K562 (cell line): ENCODE measurements at regions not wholly inside any gene's neighbourhood (a gene's known extent, or its start where the extent isn't known, plus 50 kb on each side); places are given as distances from the start of the nearest gene placed in this dataset.

Source experiments
- ATAC-seq: fragments of 200-7000 bp; cut with Tn5 transposase; 3 replicates; pipeline ENCODE4 v1.9.1; 2020; ENCODE audit warnings: moderate library complexity
- BruUV-seq: library from RNA; stranded (reverse); fragments of 400-500 nt; replicated peaks from 2 replicates; lab custom pipeline; 2021; lab: Mats Ljungman, UMichigan
- CTCF ChIA-PET: fragments of 300-600 bp; formaldehyde crosslinking; extraction: SDS; loops from one replicate; lab custom pipeline; 2021; ENCODE audit warnings: low intra/inter-chr PET ratio; lab: Yijun Ruan, JAX
- POLR2A ChIA-PET: fragments of 300-600, 350-650 bp; sonication (Branson Sonifier 250); formaldehyde crosslinking; extraction: SDS; loops from one replicate; lab custom pipeline; 2021; ENCODE audit warnings: antibody characterized with exemption, inconsistent platforms; lab: Yijun Ruan, JAX
- DNase-seq, 4 experiments: peaks; one replicate each; pipeline versions ENCODE4 v3.0.0 to v3.0.0-alpha.2; 2011 to 2018; ENCODE audit warnings: low spot score in 3 of 4, mixed read lengths in 3 of 4; ENCODE audit errors: extremely low read depth in 1 of 4
- FAIRE-seq: peaks from 2 replicates; lab custom pipeline; 2011; peaks lifted over from hg19 to GRCh38; lab: Jason Lieb, UNC
- H2AFZ ChIP-seq: 2 replicates; pipeline ENCODE4 v1.6.0; 2011; ENCODE audit warnings: low read depth, low read length, control low read depth, inconsistent platforms
- H3K27ac ChIP-seq: fragments of 200-600 bp; 3 replicates; pipeline ENCODE4 v1.8.0; 2011; ENCODE audit warnings: low read depth, mild to moderate bottlenecking, control low read depth, inconsistent platforms, low read length, moderate library complexity, mixed read lengths; ENCODE audit errors: extremely low read depth
- H3K27me3 ChIP-seq, 2 experiments: fragments of 300-600 bp in 1 of 2; 2 replicates in 1 of 2; 3 replicates in 1 of 2; pipeline versions ENCODE4 v1.6.0 to v1.8.0; 2011; ENCODE audit warnings: inconsistent platforms in 2 of 2, low read length in 2 of 2, mild to moderate bottlenecking in 1 of 2, mixed read lengths in 1 of 2, moderate library complexity in 1 of 2; ENCODE audit not compliant: control insufficient read depth in 2 of 2, insufficient read depth in 2 of 2
- H3K36me3 ChIP-seq: fragments of 300-600 bp; 3 replicates; pipeline ENCODE4 v1.8.0; 2011; ENCODE audit warnings: mild to moderate bottlenecking, low read length, inconsistent platforms; ENCODE audit not compliant: control insufficient read depth, insufficient read depth
- H3K4me1 ChIP-seq, 2 experiments: fragments of 200-600 bp in 1 of 2; replicated peaks in 1 of 2; 2 replicates in 1 of 2; 3 replicates in 1 of 2; pipeline versions ENCODE4 v1.5.1 to v1.8.0; 2011; ENCODE audit warnings: inconsistent platforms in 2 of 2, low read length in 2 of 2, mild to moderate bottlenecking in 1 of 2, mixed read lengths in 1 of 2, moderate library complexity in 1 of 2; ENCODE audit not compliant: control insufficient read depth in 2 of 2, insufficient read depth in 2 of 2
- H3K4me2 ChIP-seq: 2 replicates; pipeline ENCODE4 v1.6.1; 2011; ENCODE audit warnings: low read length, control low read depth, inconsistent platforms, mixed read lengths; ENCODE audit not compliant: insufficient read depth
- H3K4me3 ChIP-seq: fragments of 200-600 bp; sonication (generic), shearing (Covaris generic); 2 replicates; pipeline ENCODE4 v1.5.1; 2016; ENCODE audit warnings: control low read depth, inconsistent platforms
- H3K79me2 ChIP-seq: fragments of 200-600 bp; 3 replicates; pipeline ENCODE4 v1.8.0; 2011; ENCODE audit warnings: low read length, inconsistent platforms; ENCODE audit not compliant: control insufficient read depth, insufficient read depth
- H3K9ac ChIP-seq, 2 experiments: 2 replicates each; pipeline versions ENCODE4 v1.6.0 to v1.6.1; 2011; ENCODE audit warnings: low read depth in 2 of 2, low read length in 2 of 2, control low read depth in 1 of 2, inconsistent platforms in 1 of 2, mild to moderate bottlenecking in 1 of 2, mixed read lengths in 1 of 2; ENCODE audit not compliant: insufficient read depth in 1 of 2
- H3K9me1 ChIP-seq: one replicate; pipeline ENCODE4 v1.6.0; 2011; ENCODE audit warnings: inconsistent platforms, mild to moderate bottlenecking, low read length, moderate library complexity; ENCODE audit not compliant: control insufficient read depth, insufficient read depth
- H3K9me3 ChIP-seq: replicated peaks from 2 replicates; pipeline ENCODE4 v1.5.1; 2011; ENCODE audit warnings: low read depth, low read length, inconsistent platforms; ENCODE audit not compliant: control insufficient read depth, insufficient read depth
- H4K20me1 ChIP-seq: replicated peaks from 2 replicates; pipeline ENCODE4 v1.6.1; 2011; ENCODE audit warnings: low read length, inconsistent platforms, mixed read lengths; ENCODE audit not compliant: control insufficient read depth, insufficient read depth
- ARNT ChIP-seq, 2 experiments: fragments of 450-650 bp; IDR thresholded peaks; 2 replicates each; pipeline ENCODE4 v1.6.1; 2016; ENCODE audit warnings: mild to moderate bottlenecking in 1 of 2
- ATF4 ChIP-seq: fragments of 450-650 bp; formaldehyde crosslinking; IDR thresholded peaks from 2 replicates; pipeline ENCODE4 v1.4.0; 2022; ENCODE audit warnings: mild to moderate bottlenecking, moderate library complexity
- CBFA2T3 ChIP-seq: fragments of 450-650 bp; IDR thresholded peaks from 2 replicates; pipeline ENCODE4 v1.6.1; 2017
- CHAMP1 ChIP-seq: fragments of 450-650 bp; IDR thresholded peaks from 2 replicates; pipeline ENCODE4 v1.6.1; 2016; ENCODE audit warnings: mild to moderate bottlenecking
- EZH2 ChIP-seq: IDR thresholded peaks from 2 replicates; pipeline ENCODE4 v1.6.1; 2012; ENCODE audit warnings: low read depth, mild to moderate bottlenecking, inconsistent platforms, low read length, borderline replicate concordance
- NFIC ChIP-seq: fragments of 450-650 bp; IDR thresholded peaks from 2 replicates; pipeline ENCODE4 v1.6.1; 2017; ENCODE audit warnings: mild to moderate bottlenecking, inconsistent platforms
- PHTF2 ChIP-seq: fragments of 250-450 bp; sonication (Bioruptor Pico); IDR thresholded peaks from 2 replicates; pipeline ENCODE4 v1.5.0; 2021; ENCODE audit warnings: mild to moderate bottlenecking
- POU5F1 ChIP-seq: fragments of 150-350 bp; IDR thresholded peaks from 2 replicates; pipeline ENCODE4 v1.6.1; 2014; ENCODE audit warnings: borderline replicate concordance, low read length, low read depth, mild to moderate bottlenecking; ENCODE audit not compliant: partially characterized antibody
- SNRNP70 ChIP-seq: fragments of 200-400 bp; formaldehyde crosslinking; optimal IDR thresholded peaks from 2 replicates; pipeline ENCODE3; 2017; ENCODE audit warnings: low read depth, low read length
- ZNF217 ChIP-seq: sonication (generic); formaldehyde crosslinking; IDR thresholded peaks from 2 replicates; pipeline ENCODE4 v1.8.0; 2022; ENCODE audit warnings: mild to moderate bottlenecking, missing genetic modification reagents
- ZNF224 ChIP-seq: sonication (generic); formaldehyde crosslinking; IDR thresholded peaks from 2 replicates; pipeline ENCODE4 v1.8.0; 2022; ENCODE audit warnings: mild to moderate bottlenecking, missing genetic modification reagents
- ZNF449 ChIP-seq: fragments of 250-450 bp; sonication (Bioruptor Pico); IDR thresholded peaks from 2 replicates; pipeline ENCODE4 v1.8.0; 2022; ENCODE audit warnings: moderate library complexity, mild to moderate bottlenecking, inconsistent platforms
- WGBS: fragments of 100-300 bp; shearing (Covaris generic); methylation state at CpG from one replicate; pipeline ENCODE4 v1.1.6; 2016; ENCODE audit warnings: low coverage, mixed read lengths; ENCODE audit not compliant: insufficient coverage; ENCODE audit errors: missing lambda C conversion rate; 5-methylcytosine and 5-hydroxymethylcytosine counted together
- in situ Hi-C: fragments of 300-500 bp; cut with MboI; formaldehyde crosslinking; loops from 4 replicates; pipeline ENCODE4 v1.15.0; 2018; ENCODE audit warnings: inconsistent platforms, mixed read lengths
- intact Hi-C: fragments of 100-400 bp; cut with micrococcal nuclease; formaldehyde crosslinking; loops from 2 replicates; pipeline ENCODE4 v1.14.2; 2022

GRCh38 chr1:61583703-61584102, 141.2 kb downstream of the TM2D1 start:
- Histone ChIP-seq H4K20me1 (no peaks in the 10 kb centered on the region), H3K4me2 (no peak overlapping the region), H3K36me3 (no peaks in the 10 kb centered on the region), H2AFZ (no peak overlapping the region), H3K9me1 (no peaks in the 10 kb centered on the region), H3K9ac (no peak overlapping the region), H3K4me3 (no peak overlapping the region), H3K27me3 (peaks cover 11 to 13% of the 10 kb centered on the region in 2 experiments), H3K9me3 (no peaks in the 10 kb centered on the region), H3K79me2 (no peaks in the 10 kb centered on the region), H3K4me1 (no peaks in the 10 kb centered on the region), H3K27ac (no peak overlapping the region)
- intact Hi-C loops (loop anchor here (10.0 kb wide), 1 partner anchor 129 kb away; no protein-coding TSS in a partner anchor), in situ Hi-C loops (loop anchor here (10.0 kb wide), 1 partner anchor 609 kb away; no protein-coding TSS in a partner anchor)
- ATAC-seq (no peak), FAIRE-seq (no peak), DNase-seq (no peak)
- no TSS peak for BruUV-seq
- WGBS, result 3% methylated on average over 2 of the region's 2 CpGs
- ChIA-PET CTCF (no interaction called here), POLR2A (interaction anchor here (0.7 to 2.5 kb wide), 2 partner anchors 10 to 12 kb away, joined by 3 to 8 read pairs; no protein-coding TSS in a partner anchor)
- TF ChIP-seq SNRNP70, result no peak
- no peak for TF ChIP-seq POU5F1
- no peak for TF ChIP-seq CBFA2T3
- TF ChIP-seq CHAMP1, result no peak
- TF ChIP-seq PHTF2 (CRISPR knock-in tag), result no peak
- no peak for TF ChIP-seq ARNT (IDR thresholded peaks at IDR 0.05)
- TF ChIP-seq ZNF217, result no peak
- no peak for TF ChIP-seq NFIC
- TF ChIP-seq ZNF449 (CRISPR knock-in tag), result no peak
- no peak for TF ChIP-seq ATF4 (CRISPR knock-in tag)
- no peak for TF ChIP-seq EZH2
- no peak for TF ChIP-seq ZNF224
